Esophagus squamous epithelium (tissue), 4 donors: ENCODE measurements at regions not wholly inside any gene's neighbourhood (a gene's known extent, or its start where the extent isn't known, plus 50 kb on each side); places are given as distances from the start of the nearest gene placed in this dataset.

ENCODE experiments used
- CTCF ChIP-seq, 6 experiments: fragments of 450-650 bp in 4 of 6; fragments of 200-600 bp in 2 of 6; sonication (generic) in 2 of 6; IDR thresholded peaks; one replicate each; pipeline ENCODE4 v1.5.1; 2016 to 2019; ENCODE audit warnings: antibody characterized with exemption in 6 of 6, mild to moderate bottlenecking in 4 of 6, moderate library complexity in 4 of 6
- POLR2A ChIP-seq, 4 donors: fragments of 450-650 bp; IDR thresholded peaks; one replicate each; pipeline ENCODE4 v1.6.1; 2017; ENCODE audit warnings: antibody characterized with exemption in 4 of 4, mild to moderate bottlenecking in 4 of 4, moderate library complexity in 3 of 4

GRCh38 chr22:22697377-22698117, 53.1 kb downstream of the GGTLC2 start:
- TF ChIP-seq CTCF (IDR thresholded peaks at IDR 0.05) (no peak), POLR2A (IDR thresholded peaks at IDR 0.05) (no peak)
